HG03045 (cell line): ENCODE measurements at regions not wholly inside any gene's neighbourhood (a gene's known extent, or its start where the extent isn't known, plus 50 kb on each side); places are given as distances from the start of the nearest gene placed in this dataset.
A peak's percentile ranks its signal among the peaks of the same experiment; 100 is the strongest.

Source experiments
- ATAC-seq: cut with Tn5 transposase; IDR thresholded peaks from one replicate; pipeline ENCODE4 v1.9.1; 2021; ENCODE audit warnings: mild to moderate bottlenecking, moderate library complexity; ENCODE audit not compliant: unreplicated experiment

GRCh38 chr4:140250989-140251552 is 97.1 kb upstream of the MAML3 start:
- ATAC-seq, result no peak

GRCh38 chr4:140249351-140249750 is 95.4 kb upstream of the MAML3 start:
- no peak for ATAC-seq

GRCh38 chr4:140247237-140247636 is 93.3 kb upstream of the MAML3 start:
- ATAC-seq, result no peak

DNA sequence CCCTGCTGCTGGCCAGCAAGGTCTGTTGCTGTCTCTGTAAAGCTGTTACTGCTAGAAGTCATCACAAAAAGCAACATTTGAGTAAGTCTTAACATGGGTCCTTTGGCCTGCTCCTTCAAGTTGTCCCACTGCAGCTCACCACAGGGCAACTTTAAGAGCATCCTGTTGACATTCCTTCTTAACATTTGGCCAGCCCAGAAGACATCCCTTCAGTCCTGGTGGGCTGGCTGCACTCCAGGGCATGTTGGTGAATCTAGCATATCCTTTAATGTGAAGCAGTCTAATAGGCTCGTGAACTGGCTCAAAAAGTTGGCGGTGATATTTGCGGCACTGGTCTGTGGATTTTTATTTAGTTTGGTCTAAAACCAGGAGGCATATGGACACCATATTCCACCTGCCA is 92.2 kb upstream of the MAML3 start:
- ATAC-seq, result no peak

DNA sequence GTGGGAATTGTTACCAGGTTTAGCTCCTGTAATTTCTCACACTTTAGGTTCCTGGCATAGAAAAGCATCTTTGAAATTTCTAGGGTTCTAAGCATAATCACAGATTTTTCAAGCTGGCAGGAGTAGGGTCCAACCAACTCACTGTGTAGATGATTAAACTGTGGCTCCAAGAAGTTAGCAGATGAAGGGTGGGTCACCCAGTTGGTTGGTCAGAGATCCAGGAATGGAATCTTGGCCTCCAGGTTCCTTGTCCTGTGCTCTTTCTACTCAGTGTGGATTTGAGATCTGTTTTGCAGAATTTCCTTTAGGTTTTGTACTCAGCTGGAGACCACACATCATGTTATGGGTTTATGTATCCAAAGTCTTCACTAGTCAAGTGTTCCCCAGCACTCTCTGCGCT is 90.3 kb upstream of the MAML3 start:
- no peak for ATAC-seq

DNA sequence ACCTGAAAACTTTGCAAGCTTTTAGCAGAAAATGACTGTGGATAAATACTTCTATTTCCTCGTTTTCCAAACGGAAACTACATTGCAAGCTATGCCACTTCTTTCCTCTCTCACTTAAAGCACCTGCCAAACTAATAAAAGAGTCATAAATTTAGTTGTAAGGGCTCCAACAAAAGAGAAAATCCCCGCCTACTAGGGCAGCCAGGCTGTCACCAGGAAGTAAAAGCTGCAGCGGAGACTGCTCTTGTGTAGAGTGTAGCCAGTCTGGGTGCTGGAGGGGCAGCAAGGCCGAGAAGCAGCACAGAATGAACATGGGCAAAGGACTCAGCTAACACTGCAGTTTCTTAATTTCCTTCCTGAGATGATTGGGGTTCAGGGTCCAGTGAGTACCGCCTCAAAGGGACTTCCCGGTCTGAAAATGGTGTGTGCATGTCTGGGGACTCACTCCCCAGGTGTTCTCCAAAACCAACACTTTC is 89.3 kb upstream of the MAML3 start:
- peak; percentile 80 for ATAC-seq

GRCh38 chr4:140242357-140243277 is 88.6 kb upstream of the MAML3 start:
- ATAC-seq, result peak; percentile 44

DNA sequence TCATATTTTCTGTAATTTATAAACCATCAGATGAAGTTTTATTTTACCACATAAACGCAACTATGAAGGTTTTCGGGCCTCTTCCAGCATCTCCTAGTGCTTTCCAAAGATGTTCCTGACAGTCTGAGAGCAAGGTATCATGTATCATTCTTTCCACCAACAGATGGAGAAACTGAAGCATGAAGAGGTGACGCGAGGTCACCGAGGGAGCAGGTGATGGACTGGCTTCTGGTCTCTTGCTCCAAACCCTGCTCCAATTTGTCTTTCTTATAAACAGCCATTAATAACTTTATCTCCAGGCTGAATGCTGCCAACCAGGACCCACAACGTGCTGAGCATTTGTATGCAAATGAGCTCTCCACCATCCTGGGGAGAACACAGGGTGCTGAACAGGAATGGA is 86.3 kb upstream of the MAML3 start:
- no peak for ATAC-seq

DNA sequence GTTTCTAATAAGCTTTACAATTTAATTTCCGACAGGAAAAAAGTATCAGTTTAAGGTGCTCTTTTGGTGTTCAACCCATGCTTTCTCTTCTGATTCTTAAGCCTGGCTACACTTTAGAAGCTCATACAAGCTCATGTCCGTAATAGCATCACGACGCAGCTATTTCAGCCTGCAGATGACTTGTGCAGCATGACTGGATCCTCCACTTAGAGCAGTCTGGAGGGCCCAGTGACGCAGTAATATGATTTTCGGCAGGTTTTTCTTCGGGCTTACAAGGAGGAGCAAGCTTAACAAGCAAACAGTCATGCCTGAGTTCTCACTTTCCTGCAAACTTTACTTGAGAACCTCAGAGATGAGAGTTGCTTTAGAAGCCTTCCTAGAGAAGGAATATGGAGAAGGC is 85.3 kb upstream of the MAML3 start:
- ATAC-seq, result no peak

DNA sequence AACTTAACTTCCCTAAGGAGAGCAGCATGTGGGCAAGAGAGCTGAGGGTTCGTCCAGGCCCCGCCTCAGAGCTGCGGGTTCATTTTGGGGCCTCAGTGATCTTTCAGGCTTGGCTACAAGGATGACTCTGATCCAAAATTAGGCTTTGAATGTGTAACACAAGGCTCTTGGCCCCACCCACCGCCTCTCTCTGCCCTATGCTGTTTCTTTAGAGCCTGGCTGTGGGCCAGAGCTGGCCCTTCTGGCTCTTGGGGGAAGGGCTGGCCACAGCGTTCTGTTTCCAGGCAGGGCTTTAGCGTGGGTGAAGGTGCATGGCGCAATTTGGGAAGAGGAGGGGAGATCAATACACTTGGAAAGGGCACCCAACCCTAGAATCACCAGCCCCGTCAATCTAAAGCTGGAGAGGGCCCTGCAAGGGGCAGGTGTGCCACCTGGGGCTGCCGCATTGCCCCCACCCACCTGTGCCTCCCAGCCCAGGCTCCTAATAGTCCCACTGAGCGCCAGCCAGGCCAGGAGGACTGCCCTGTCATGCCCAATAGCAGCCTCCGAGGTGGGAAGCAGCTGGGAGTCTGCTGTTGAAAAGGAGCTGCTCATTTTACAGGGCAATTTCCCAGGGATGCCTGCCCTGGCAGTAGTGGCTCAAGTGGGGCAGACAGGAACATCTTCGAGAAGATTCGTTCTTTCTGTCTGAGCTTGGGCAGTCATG is 84.5 kb upstream of the MAML3 start:
- no peak for ATAC-seq

DNA sequence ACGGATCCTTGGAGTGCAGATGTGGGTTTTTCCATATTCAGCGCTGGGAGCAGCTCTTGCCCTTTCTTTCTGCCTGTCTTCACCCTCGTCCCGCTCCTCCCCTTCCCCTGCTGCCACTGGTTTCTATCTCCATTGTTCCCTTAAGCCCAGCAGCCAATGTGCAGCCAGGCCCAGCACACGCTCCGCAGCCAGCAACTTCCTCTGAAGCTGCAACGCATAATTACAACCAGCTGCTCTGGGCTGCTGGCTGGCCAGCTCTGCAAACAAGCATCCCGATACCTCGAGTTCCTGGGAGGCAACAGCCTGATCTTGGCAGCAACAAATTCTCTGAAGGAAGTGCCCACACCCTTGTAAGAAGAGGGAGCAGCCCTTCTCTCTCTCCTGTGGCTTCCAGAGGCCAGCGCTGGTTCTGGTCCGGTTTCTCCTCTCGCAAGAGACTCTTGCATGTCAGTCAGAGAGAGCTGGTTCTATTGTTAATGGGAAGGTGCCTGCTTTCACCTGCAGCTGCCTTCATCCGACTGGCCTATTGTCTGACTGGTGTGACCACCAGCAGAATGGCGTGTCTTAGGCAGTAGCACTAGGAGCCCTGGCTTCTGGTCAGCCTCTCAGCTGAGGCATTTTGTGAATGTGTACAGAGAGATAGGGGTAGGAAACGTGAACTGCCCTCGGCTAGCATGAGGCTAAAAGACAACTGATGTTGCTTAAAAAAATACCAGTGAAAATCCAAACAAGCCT is 83.8 kb upstream of the MAML3 start:
- no peak for ATAC-seq

DNA sequence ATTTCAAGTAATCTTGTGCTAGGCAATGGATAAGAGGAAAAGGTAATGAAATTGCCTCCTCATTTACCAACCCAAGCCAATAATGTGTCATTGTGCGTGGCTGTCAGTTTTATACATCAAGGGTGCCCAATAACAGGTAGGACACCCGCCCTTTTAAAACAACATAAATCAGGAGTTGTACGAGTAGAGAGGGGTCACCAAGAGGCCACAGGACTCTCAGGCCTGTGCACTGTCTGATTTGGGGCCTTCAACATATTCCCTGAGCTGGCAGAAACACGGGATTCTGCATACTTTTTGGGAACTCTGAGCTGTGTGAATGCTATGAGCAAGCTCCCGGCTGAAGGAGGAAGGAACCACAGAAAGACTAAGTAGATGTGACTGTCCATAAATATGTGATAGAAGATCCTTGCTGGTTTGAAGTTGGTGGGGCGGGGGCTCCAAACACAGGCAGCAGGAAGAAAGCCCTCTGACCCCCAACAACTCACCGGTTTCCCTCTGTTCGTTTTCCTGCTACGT is 82.7 kb upstream of the MAML3 start:
- ATAC-seq, result no peak

DNA sequence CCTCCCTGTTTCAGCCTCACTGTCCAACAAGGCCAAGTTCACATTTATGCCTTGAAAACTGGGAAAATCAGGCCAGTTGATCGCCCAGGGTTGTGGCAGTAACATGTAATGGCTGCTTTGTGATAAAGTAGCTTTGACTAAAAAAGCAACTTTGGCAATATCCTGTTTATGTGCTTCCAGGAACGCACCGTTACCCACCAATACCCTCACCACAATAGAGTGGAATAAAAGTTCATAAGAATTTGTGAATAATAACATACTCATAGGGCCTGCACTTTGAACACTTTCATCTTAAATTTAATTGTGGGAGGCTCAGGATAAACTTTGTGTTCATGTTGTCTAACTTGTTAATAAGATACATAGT is 80.7 kb upstream of the MAML3 start:
- no peak for ATAC-seq

GRCh38 chr4:140233791-140234696 is 80.1 kb upstream of the MAML3 start:
- no peak for ATAC-seq

- ATAC-seq, result no peak
Observed at GRCh38 chr4:140229881-140230280, 75.9 kb upstream of the MAML3 start.

- no peak for ATAC-seq
Observed at GRCh38 chr4:140227286-140227685, 73.3 kb upstream of the MAML3 start.

DNA sequence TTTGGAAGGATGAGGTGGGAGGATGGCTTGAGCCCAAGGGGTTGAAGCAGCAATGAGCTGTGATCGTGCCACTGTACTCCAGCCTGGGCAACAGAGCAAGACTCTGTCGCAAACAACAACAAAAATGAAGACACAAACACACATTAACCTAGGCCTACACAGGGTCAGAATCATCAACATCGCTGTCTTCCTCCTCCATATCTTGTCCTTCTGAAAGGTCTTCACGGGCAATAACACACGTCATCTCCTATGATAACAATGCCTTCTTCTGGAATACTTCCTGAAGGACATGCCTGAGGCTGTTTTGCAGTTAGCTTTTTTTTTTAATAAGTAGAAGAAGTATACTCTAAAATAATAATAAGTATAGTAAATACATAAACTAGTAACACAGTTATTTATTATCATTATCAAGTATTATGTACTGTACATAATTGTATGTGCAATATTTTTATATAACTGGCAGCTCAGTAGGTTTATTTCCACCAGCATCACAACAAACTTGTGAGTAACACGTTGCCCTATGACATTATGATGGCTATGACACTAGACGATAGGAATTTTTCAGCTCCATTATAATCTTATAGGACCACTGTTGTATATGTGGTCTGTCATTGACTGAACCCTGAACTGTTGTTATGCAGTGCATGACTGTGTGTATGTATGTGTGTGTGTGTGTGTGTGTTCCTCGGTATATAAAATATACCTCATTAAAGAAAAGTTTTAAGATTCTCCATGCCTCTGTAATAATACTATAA is 69.2 kb upstream of the MAML3 start:
- no peak for ATAC-seq

DNA sequence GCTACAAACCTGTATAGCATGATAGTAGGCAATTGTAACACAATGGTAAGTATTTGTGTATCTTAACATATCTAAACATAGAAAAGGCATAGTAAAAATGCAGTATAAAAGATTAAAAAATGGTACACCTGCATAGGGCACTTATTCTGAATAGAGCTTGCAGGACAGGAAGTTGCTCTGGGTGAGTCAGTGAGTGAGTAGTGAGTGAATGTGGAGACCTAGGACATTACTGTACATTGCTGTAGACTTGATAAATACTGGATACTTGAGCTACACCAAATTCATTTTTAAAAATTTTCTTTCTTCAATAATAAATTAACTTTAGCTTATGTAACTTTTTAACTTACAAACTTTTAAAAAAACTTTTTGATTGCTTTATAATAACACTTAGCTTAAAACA is 68.2 kb upstream of the MAML3 start:
- no peak for ATAC-seq

DNA sequence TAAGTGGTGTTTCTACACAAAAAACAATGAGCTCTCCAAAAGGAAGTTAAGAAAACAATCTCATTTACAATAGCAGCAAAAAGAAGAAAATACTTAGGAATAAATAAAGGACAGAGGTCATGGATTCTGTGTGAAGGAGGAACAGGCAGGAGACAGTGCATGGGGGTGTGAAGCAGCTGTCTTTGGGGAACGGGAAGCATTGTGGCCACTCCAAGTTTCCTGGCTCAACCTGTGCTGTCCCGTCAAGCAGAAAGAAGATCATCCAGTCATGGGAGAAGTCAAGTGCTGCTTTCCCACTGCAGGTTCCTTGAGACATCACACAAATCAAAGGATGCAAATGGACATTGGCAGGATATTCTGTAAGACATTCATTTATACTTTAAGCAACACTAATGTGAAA is 66.1 kb upstream of the MAML3 start:
- no peak for ATAC-seq
